T1000 (cell line): ENCODE measurements at regions not wholly inside any gene's neighbourhood (a gene's known extent, or its start where the extent isn't known, plus 50 kb on each side); places are given as distances from the start of the nearest gene placed in this dataset.
"Not testable (repeated sequence)": the region's sequence is repeated elsewhere in the genome, so short reads cannot be mapped to it uniquely, and the experiment has no call there.

Experiments used
- DNase-seq: peaks from one replicate; lab custom pipeline; 2025; ENCODE audit warnings: mixed read lengths; lab: John Stamatoyannopoulos, UW

DNA sequence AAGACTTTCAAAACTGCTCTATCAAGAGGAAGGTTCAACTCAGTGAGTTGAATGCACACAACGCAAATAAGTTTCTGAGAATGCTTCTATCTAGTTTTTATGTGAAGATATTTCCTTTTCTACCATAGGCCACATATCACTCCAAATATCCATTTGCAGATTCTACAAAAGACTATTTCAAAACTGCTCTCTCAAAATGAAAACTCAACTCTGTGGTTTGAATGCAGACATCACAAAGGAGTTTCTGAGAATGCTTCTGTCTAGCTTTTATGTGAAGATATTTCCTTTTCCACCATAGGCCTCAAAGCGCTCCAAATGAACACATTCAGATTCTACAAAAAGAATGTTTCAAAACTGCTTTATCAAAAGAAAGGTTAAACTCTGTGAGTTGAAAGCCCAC lies 1093.1 kb upstream of the DEFB115 start:
- not testable (repeated sequence) for DNase-seq

GRCh38 chr20:30167540-30167939 lies 1089.9 kb upstream of the DEFB115 start:
- DNase-seq: no peak

DNA sequence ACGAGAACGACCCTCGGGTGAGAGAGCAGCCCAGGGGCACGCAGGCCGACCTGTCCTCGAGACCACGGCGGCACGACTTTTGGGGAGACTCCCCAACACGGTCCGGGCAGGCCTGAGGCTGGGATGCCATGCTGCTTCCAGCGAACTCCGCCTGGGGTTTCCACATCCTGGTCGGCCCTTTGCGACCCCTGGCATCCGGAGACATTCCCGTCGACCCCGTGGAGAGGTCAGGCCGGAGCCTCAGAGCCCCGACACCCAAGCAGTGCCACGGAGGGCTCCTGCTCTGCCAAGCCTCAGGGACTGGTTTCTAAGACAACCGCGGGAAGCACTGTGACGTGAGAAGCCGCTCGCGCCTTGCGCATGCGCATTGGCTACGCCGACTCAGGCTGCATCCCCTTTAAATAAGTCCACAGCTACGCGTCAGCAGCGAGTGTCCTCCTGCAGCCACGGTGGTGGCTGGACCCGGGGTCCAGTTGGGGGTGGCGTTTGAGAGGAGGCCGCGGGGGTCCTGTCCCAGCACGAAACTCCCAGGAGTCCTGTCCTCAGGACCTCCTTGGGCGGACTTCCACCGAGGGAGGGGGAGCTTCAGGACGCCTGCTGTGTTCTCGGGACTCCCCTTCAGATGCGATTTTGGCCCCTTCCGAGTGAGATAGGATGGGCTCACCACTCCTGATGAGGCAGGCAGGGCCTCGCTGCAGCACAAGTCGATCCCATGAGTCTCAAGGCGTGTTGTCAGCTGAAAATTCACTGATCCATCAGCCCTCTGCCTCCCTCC lies 1089.3 kb upstream of the DEFB115 start:
- DNase-seq: no peak

- DNase-seq: no peak
These were observed 1088.7 kb upstream of the DEFB115 start for GRCh38 chr20:30168800-30169138.

DNA sequence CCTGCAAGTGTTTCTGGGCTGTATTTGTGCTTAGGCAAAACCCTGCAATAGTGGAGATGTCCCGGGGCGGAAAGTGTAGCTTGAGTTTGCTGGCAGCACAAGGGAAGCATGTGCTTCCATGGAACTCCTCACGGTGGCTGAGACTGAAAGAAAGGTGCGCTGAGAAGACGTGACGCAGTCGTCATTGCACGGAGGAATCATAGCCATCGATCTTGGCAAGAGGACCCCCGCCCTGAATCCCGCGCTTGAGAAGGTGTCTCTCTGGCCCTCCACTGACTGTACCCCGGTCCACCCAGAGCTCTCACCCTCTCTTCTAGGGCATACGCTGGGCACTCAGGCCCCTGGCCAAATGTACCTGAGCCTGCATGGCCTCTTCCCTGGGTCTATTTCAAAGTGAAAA lies 1081.8 kb upstream of the DEFB115 start:
- DNase-seq: no peak

- not testable (repeated sequence) for DNase-seq
These were observed 1074.3 kb upstream of the DEFB115 start for GRCh38 chr20:30183124-30183523.

DNA sequence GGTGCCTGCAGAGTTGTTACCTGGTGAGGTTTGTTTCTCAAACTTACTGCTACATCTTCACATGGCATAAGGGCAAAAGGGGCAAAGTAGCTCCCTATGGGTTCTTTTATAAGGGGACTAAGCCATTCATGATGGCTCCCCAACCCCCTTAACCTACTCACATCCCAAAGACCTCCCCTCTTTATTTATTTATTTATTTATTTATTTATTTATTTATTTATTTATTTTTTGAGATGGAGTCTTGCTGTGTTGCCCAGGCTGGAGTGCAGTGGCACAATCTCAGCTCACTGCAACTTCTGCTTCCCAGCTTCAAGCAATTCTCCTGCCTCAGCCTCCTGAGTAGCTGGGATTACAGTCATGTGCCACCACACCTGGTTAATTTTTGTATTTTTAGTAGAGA lies 1065.7 kb upstream of the DEFB115 start:
- not testable (repeated sequence) for DNase-seq

GRCh38 chr20:30234477-30234876 lies 1023.0 kb upstream of the DEFB115 start:
- not testable (repeated sequence) for DNase-seq

- not testable (repeated sequence) for DNase-seq
These were observed 982.4 kb upstream of the DEFB115 start for GRCh38 chr20:30275073-30275472.

DNA sequence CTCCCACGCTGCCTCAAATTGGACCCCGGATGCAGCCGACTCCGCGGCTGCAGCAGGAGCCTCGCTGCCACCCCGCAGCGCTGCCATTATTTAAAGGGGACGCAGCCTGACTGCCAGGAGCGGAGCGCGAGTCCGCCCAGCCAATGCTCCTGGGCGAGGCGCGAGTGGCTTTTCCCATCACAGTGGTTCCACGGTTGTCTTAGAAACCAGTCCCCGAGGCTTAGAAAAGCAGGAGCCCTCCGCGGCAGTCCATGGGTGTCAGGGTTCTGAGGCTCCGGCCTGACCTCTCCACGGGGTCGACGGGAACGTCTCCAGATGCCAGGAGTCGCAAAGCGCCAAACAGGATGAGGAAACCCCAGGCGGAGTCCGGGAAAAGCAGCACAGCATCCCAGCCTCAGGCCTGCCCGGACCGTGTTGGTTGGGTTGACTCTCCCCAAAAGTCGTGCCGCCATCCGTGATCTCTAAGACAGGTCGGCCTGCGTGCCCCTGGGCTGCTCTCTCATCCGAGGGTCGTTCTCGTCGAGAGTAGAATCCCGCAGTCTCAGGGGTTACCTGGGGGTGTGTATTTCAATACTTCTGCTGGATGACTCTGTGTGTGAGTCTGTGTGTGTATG lies 975.8 kb upstream of the DEFB115 start:
- DNase-seq: no peak

DNA sequence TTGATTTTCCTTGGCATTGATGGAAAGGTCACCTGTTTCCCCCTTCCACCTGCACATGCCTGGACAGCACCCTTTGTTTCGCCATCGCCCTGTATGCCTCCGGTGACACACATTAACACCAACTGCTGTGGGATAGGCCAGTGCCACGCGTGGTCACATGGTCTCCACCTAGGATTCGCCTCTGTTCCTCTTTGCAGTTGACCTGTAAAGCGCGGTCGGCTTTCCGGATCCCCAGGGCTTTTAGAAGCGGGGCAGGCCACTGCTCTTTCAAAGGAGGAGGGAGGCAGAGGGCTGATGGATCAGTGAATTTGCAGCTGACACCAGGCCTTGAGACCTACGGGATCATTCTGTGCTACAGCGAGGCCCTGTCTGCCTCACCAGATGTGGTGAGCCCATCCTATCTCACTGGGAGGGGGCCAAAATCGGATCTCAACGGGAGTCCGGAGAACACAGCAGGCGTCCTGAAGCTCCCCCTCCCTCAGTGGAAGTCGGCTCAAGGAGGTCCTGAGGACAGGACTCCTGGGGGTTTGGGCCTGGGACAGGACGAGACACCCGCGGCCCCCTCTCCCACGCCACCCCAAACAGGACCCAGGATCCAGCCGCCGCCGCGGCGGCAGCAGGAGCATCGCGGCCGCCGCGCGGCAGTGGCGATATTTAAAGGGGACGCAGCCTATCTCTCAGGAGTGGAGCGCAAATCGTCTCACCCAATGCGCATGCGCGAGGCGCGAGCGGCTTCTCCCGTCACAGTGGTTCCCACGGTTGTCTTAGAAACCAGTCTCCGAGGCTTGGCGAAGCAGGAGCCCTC lies 973.8 kb upstream of the DEFB115 start:
- DNase-seq: peak; percentile 24

DNA sequence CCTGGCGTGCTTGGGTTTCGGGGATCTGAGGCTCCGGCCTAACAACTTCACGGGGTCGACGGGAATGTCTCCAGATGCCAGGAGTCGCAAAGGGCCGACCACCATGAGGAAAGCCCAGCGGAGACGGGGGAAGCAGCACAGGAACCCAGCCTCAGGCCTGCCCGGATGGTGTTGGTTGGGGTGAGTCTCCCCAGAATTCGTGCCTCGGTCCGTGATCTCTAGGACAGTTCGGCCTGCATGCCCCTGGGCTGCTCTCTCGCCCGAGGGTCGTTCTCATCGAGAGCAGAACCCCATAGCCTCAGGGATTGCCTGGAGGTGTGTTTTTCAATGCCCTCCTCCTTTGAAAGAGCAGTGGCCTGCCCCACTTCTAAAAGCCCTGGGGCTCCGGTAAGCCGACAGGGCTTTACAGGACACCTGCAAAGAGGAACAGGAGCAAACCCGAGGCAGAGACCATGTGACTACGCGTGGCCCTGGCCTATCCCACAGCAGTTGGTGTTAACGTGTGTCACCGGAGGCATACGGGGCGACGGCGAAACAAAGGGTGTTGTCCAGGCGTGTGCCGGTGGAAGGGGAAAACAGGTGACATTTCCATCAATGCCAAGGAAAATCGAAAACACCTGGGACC lies 973.1 kb upstream of the DEFB115 start:
- DNase-seq: no peak

DNA sequence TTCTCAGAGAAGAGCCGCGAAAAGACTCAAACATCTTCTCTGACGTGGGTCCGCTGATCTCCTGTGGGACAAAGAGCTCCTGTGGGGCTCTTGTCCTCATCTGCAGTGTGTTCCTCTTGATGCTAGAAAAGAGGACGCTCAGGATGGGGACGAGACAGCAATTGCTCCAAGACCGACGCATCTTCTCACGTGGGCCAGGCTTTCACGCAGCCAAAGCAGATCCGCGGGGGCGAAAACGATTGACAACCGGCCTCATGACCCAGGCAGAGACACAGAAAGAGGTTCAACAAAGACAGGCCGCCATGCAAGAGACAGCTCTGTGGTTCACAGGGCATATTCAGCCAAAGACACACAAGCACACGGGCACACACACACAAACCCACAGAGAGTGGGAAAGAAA lies 971.8 kb upstream of the DEFB115 start:
- no peak for DNase-seq

GRCh38 chr20:30286157-30286556 lies 971.3 kb upstream of the DEFB115 start:
- DNase-seq: no peak

- DNase-seq: not testable (repeated sequence)
These were observed 970.0 kb upstream of the DEFB115 start for GRCh38 chr20:30287459-30287858.

DNA sequence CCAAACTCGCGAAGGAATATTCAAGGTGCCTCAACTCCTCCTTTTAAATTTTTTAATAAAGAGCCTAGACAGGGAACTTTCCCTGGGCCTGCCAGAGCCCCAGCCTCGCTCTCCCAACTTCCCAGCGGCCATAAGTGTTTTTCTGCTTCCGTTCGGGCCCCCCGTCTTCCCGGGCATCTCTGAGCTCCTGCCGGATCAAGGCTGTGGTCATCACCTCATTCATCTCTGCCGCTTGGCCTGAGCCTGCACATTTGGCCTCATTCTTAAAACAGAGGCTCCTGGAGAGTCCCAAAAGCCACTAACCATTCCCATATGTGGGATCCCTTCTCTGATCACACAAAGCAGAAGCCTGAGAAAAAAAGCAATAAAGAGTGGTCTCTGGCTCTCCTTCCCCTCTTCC lies 969.1 kb upstream of the DEFB115 start:
- DNase-seq: no peak

DNA sequence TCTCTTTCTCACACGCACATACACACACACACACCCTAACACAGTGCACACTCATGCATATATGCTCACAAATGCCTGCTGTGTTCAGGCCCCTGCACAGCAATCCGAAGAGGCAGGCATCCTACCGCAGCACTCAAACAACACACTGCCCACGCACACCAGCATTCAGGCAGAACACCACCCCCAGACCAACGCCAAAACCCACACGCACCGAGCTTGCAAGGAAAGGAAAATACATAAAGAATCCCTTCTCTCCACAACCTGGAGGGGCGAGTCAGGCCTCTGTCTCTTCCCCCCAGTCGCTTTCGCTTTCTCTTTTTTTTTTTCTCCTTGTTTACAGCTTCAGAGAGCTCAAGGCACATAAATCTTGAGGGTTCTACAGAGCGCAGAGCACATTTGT lies 968.4 kb upstream of the DEFB115 start:
- not testable (repeated sequence) for DNase-seq

- DNase-seq: not testable (repeated sequence)
These were observed 967.7 kb upstream of the DEFB115 start for GRCh38 chr20:30289711-30290141.

GRCh38 chr20:30290361-30291063 lies 967.0 kb upstream of the DEFB115 start:
- not testable (repeated sequence) for DNase-seq

DNA sequence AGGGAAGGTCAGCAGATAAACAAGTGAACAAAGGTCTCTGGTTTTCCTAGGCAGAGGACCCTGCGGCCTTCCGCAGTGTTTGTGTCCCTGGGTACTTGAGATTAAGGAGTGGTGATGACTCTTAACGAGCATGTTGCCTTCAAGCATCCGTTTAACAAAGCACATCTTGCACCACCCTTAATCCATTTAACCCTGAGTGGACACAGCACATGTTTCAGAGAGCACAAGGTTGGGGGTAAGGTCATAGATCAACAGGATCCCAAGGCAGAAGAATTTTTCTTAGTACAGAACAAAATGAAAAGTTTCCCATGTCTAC lies 966.4 kb upstream of the DEFB115 start:
- DNase-seq: not testable (repeated sequence)

- not testable (repeated sequence) for DNase-seq
These were observed 965.8 kb upstream of the DEFB115 start for GRCh38 chr20:30291686-30292085.

- not testable (repeated sequence) for DNase-seq
These were observed 962.1 kb upstream of the DEFB115 start for GRCh38 chr20:30295396-30295795.
